ENCODE measurements at regions not wholly inside any gene's neighbourhood (a gene's known extent, or its start where the extent isn't known, plus 50 kb on each side); places are given as distances from the start of the nearest gene placed in this dataset.
A peak's percentile ranks its signal among the peaks of the same experiment; 100 is the strongest.

DNA sequence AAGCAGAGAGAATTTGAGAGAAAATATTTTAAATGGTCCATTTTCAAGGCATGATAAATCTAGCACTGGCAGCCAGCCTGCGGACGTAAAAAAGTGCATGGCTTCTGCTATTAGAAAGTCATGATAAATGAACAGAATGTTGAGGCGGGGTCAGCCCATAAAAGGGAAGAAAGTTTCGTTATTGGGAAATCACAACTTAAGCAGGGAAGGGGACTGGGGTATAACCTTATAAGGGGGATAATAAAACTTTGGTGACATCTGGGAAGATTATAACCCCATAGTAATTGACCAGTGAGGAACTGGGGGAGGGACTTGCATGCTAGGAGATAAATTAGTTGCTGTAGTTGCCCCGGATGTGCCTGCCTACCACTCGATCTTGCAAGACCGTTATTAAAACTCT lies 88.4 kb upstream of the PLSCR4 start:
- DNase-seq = no peak
- Histone ChIP-seq H3K27ac (no peak overlapping the region), H3K9me3 (ENCODE audit: severe bottlenecking) (no peaks in the 10 kb centered on the region), H3K27me3 (ENCODE audit: insufficient read depth, low read depth, severe bottlenecking) (no peaks in the 10 kb centered on the region), H3K4me3 (ENCODE audit: low read depth, low read length) (no peak overlapping the region), H3K36me3 (no peaks in the 10 kb centered on the region)
- TF ChIP-seq CTCF (IDR thresholded peaks at IDR 0.05; ENCODE audit: low read depth, low read length) = no peak

GRCh38 chr3:146337991-146338390 lies 87.1 kb upstream of the PLSCR4 start:
- no peak for DNase-seq
- no peak overlapping the region for H3K4me3 ChIP-seq (ENCODE audit: low read depth, low read length)
- TF ChIP-seq CTCF (IDR thresholded peaks at IDR 0.05; ENCODE audit: low read depth, low read length) = no peak
- no peak overlapping the region for H3K27ac ChIP-seq
- no peaks in the 10 kb centered on the region for H3K36me3 ChIP-seq
- H3K27me3 ChIP-seq (ENCODE audit: insufficient read depth, low read depth, severe bottlenecking) = no peaks in the 10 kb centered on the region
- H3K9me3 ChIP-seq (ENCODE audit: severe bottlenecking) = no peaks in the 10 kb centered on the region

- TF ChIP-seq CTCF (IDR thresholded peaks at IDR 0.05; ENCODE audit: low read depth, low read length) = no peak
- no peak for DNase-seq
- no peaks in the 10 kb centered on the region for H3K27me3 ChIP-seq (ENCODE audit: insufficient read depth, low read depth, severe bottlenecking)
- H3K27ac ChIP-seq = no peak overlapping the region
- no peaks in the 10 kb centered on the region for H3K36me3 ChIP-seq
- no peak overlapping the region for H3K4me3 ChIP-seq (ENCODE audit: low read depth, low read length)
- no peaks in the 10 kb centered on the region for H3K9me3 ChIP-seq (ENCODE audit: severe bottlenecking)
Observed at GRCh38 chr3:146335386-146335785, 84.5 kb upstream of the PLSCR4 start.

DNA sequence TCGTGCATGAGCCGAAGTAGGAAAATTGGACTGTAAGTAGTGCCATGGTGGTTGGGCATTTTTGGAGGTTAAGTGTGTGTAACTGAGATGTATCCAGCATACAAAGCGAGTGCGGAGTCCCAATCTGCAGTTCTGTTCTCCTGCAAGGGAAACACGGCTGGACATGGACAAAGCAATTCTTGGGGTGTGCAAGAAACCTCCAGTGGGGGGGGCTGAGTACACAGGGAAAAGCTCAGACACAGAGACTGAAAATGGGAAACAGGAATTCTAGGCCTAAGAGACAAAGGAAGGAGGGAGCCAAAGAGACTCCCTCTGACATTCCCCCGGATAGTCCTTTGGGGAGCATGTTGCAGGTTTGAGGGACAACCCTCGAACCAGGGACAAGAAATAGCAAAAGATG lies 83.2 kb upstream of the PLSCR4 start:
- no peak overlapping the region for H3K4me3 ChIP-seq (ENCODE audit: low read depth, low read length)
- peak; percentile 13; the same call in 1 of the 2 replicates for TF ChIP-seq CTCF (IDR thresholded peaks at IDR 0.05; ENCODE audit: low read depth, low read length)
- DNase-seq = peak; percentile 28
- no peaks in the 10 kb centered on the region for H3K36me3 ChIP-seq
- H3K27ac ChIP-seq = no peak overlapping the region
- no peaks in the 10 kb centered on the region for H3K27me3 ChIP-seq (ENCODE audit: insufficient read depth, low read depth, severe bottlenecking)
- no peaks in the 10 kb centered on the region for H3K9me3 ChIP-seq (ENCODE audit: severe bottlenecking)

DNA sequence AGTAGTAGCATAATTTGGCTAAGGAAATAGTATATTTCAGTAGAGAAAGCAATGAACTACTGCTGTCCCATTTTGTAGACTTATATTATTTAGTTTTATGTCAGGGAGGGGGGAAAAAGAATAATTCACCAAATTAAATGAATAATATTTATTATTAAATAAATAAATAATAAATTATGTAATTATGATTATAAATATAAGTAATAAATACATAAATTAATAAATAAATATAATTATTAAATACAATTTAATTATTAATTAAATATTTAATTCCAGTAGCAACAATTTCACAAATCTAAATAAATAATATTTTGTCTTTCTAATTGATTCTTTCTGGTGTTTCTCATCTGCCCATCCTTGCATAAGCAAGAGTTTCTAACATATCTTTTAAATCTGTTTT lies 81.1 kb upstream of the PLSCR4 start:
- no peak for DNase-seq
- Histone ChIP-seq H3K27me3 (ENCODE audit: insufficient read depth, low read depth, severe bottlenecking) (no peaks in the 10 kb centered on the region), H3K4me3 (ENCODE audit: low read depth, low read length) (no peak overlapping the region), H3K9me3 (ENCODE audit: severe bottlenecking) (no peaks in the 10 kb centered on the region), H3K36me3 (no peaks in the 10 kb centered on the region), H3K27ac (no peak overlapping the region)
- TF ChIP-seq CTCF (IDR thresholded peaks at IDR 0.05; ENCODE audit: low read depth, low read length) = no peak

DNA sequence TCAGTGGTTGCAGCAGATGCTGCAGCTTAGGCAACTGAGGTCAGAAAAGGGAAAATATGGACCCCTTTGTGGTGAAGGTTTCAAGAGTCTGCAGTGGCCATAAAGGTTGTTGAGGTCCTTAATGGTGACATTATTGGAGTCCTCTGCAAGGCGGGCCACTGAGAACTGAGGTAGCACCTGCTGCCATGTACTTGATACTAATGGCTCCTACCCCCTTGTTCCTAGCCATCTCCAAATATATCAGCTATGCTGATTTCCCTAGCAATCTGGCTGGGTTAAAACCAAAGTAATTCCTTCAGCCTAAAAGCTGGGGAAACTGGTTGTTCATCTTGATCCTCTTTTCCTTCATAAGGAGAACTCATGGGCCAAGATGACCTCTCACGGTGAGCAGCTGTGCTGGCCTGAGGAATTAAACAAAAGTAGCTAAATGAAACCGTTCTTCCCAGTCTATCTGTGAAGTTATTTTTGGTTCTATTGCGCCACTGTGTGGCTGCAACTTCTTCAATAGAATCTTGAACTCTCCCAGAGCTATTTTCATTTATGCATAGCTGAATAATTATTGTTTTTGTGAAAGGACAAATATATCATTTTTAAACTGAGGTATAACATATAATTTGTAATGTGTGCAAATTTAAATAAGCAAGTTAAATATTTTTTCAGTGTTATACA lies 76.1 kb upstream of the PLSCR4 start:
- H3K9me3 ChIP-seq (ENCODE audit: severe bottlenecking) = no peaks in the 10 kb centered on the region
- no peaks in the 10 kb centered on the region for H3K27me3 ChIP-seq (ENCODE audit: insufficient read depth, low read depth, severe bottlenecking)
- TF ChIP-seq CTCF (IDR thresholded peaks at IDR 0.05; ENCODE audit: low read depth, low read length) = 0 out of 2 replicates have a peak, but pooled peaks have one; percentile 10
- DNase-seq = peak; percentile 25
- no peak overlapping the region for H3K27ac ChIP-seq
- no peaks in the 10 kb centered on the region for H3K36me3 ChIP-seq
- H3K4me3 ChIP-seq (ENCODE audit: low read depth, low read length) = no peak overlapping the region

Measured in WERI-Rb-1 (cell line).